Fibroblast of lung (primary cell): ENCODE measurements at regions not wholly inside any gene's neighbourhood (a gene's known extent, or its start where the extent isn't known, plus 50 kb on each side); places are given as distances from the start of the nearest gene placed in this dataset.

ENCODE experiments used
- DNase-seq, 2 donors: peaks; one replicate each; pipeline versions ENCODE4 v3.0.0 to v3.0.0-alpha.2; 2010; ENCODE audit warnings: low read depth in 2 of 2
- H2AFZ ChIP-seq: 2 replicates; pipeline ENCODE4 v1.5.1; 2012; ENCODE audit warnings: low read length, control low read depth, inconsistent platforms
- H3K27ac ChIP-seq: 2 replicates; pipeline ENCODE4 v1.5.1; 2011; ENCODE audit warnings: low read length, control low read depth; ENCODE audit not compliant: insufficient read depth
- H3K27me3 ChIP-seq: 2 replicates; pipeline ENCODE4 v1.5.1; 2011; ENCODE audit warnings: mild to moderate bottlenecking, low read length; ENCODE audit not compliant: control insufficient read depth, insufficient read depth
- H3K36me3 ChIP-seq: 2 replicates; pipeline ENCODE4 v1.5.1; 2011; ENCODE audit warnings: low read length; ENCODE audit not compliant: control insufficient read depth, insufficient read depth
- H3K4me1 ChIP-seq: 2 replicates; pipeline ENCODE4 v1.5.1; 2011; ENCODE audit warnings: low read length; ENCODE audit not compliant: control insufficient read depth, insufficient read depth; ENCODE audit errors: extremely low read depth
- H3K4me2 ChIP-seq: 2 replicates; pipeline ENCODE4 v1.5.1; 2011; ENCODE audit warnings: low read length, control low read depth; ENCODE audit not compliant: insufficient read depth; ENCODE audit errors: extremely low read depth
- H3K4me3 ChIP-seq, 4 experiments: fragments of 200-600 bp in 1 of 4; sonication (generic) in 1 of 4; replicated peaks in 1 of 4; 2 replicates each; pipeline ENCODE4 v1.5.1; 2011 to 2016; ENCODE audit warnings: low read length in 4 of 4, low read depth in 3 of 4, mild to moderate bottlenecking in 3 of 4, control low read depth in 2 of 4, inconsistent platforms in 1 of 4, mixed read lengths in 1 of 4; ENCODE audit not compliant: insufficient read depth in 1 of 4; ENCODE audit errors: control extremely low read depth in 1 of 4
- H3K79me2 ChIP-seq: 2 replicates; pipeline ENCODE4 v1.5.1; 2012; ENCODE audit warnings: mild to moderate bottlenecking, low read length, inconsistent platforms; ENCODE audit not compliant: control insufficient read depth, insufficient read depth
- H3K9ac ChIP-seq: 2 replicates; pipeline ENCODE4 v1.5.1; 2011; ENCODE audit warnings: mild to moderate bottlenecking, low read length, control low read depth; ENCODE audit not compliant: insufficient read depth
- H3K9me3 ChIP-seq: 2 replicates; pipeline ENCODE4 v1.5.1; 2012; ENCODE audit warnings: low read depth, low read length; ENCODE audit not compliant: control insufficient read depth, insufficient read depth
- H4K20me1 ChIP-seq: 2 replicates; pipeline ENCODE4 v1.5.1; 2011; ENCODE audit warnings: low read length; ENCODE audit not compliant: control insufficient read depth, insufficient read depth; ENCODE audit errors: extremely low read depth
- CTCF ChIP-seq, 2 donors: IDR thresholded peaks in 1 of 2; conservative IDR thresholded peaks in 1 of 2; 1 replicate in 1 of 2; 2 replicates in 1 of 2; pipeline ENCODE4 v1.5.1; 2011 to 2012; ENCODE audit warnings: low read length in 2 of 2, control low read depth in 1 of 2, inconsistent platforms in 1 of 2, low read depth in 1 of 2, mild to moderate bottlenecking in 1 of 2
- EZH2 ChIP-seq: IDR thresholded peaks from 2 replicates; pipeline ENCODE4 v1.5.1; 2012; ENCODE audit warnings: low read length, control low read depth, mild to moderate bottlenecking; ENCODE audit errors: missing control alignments

GRCh38 chr17:70636517-70637133, 467.3 kb downstream of the KCNJ2 start:
- Histone ChIP-seq H3K36me3 (no peaks in the 10 kb centered on the region), H3K79me2 (no peaks in the 10 kb centered on the region), H2AFZ (no peak overlapping the region), H3K4me1 (no peaks in the 10 kb centered on the region), H3K27ac (no peak overlapping the region), H3K4me3 (no peak overlapping the region), H3K9ac (no peak overlapping the region), H3K4me2 (no peak overlapping the region), H3K27me3 (no peaks in the 10 kb centered on the region), H4K20me1 (no peaks in the 10 kb centered on the region), H3K9me3 (no peaks in the 10 kb centered on the region)
- TF ChIP-seq EZH2 (no peak), CTCF (conservative IDR thresholded peaks at IDR 0.05 in 1 of 2, IDR thresholded peaks at IDR 0.05 in 1 of 2; ENCODE audit: low read depth in 1 of 2, low read length in 2 of 2) (peak; percentile 59 to 67)
- DNase-seq: peak; percentile 38 to 66

- Histone ChIP-seq H3K9ac (no peak overlapping the region), H3K4me1 (no peaks in the 10 kb centered on the region), H3K27me3 (no peaks in the 10 kb centered on the region), H3K36me3 (no peaks in the 10 kb centered on the region), H3K9me3 (no peaks in the 10 kb centered on the region), H3K27ac (no peak overlapping the region), H3K79me2 (no peaks in the 10 kb centered on the region), H2AFZ (no peak overlapping the region), H4K20me1 (no peaks in the 10 kb centered on the region), H3K4me3 (no peak overlapping the region), H3K4me2 (no peak overlapping the region)
- DNase-seq: no peak
- TF ChIP-seq CTCF (conservative IDR thresholded peaks at IDR 0.05 in 1 of 2, IDR thresholded peaks at IDR 0.05 in 1 of 2; ENCODE audit: low read depth in 1 of 2, low read length in 2 of 2): no peak
- no peak for TF ChIP-seq EZH2
Measured at GRCh38 chr17:70642059-70642458, 472.7 kb downstream of the KCNJ2 start.

- TF ChIP-seq EZH2 (no peak), CTCF (conservative IDR thresholded peaks at IDR 0.05 in 1 of 2, IDR thresholded peaks at IDR 0.05 in 1 of 2; ENCODE audit: low read depth in 1 of 2, low read length in 2 of 2) (no peak)
- H3K4me3 ChIP-seq: no peak overlapping the region
- H4K20me1 ChIP-seq: no peaks in the 10 kb centered on the region
- H3K79me2 ChIP-seq: no peaks in the 10 kb centered on the region
- H3K27me3 ChIP-seq: no peaks in the 10 kb centered on the region
- H3K4me2 ChIP-seq: no peak overlapping the region
- no peak overlapping the region for H3K9ac ChIP-seq
- H3K9me3 ChIP-seq: no peaks in the 10 kb centered on the region
- no peaks in the 10 kb centered on the region for H3K4me1 ChIP-seq
- H2AFZ ChIP-seq: no peak overlapping the region
- no peaks in the 10 kb centered on the region for H3K36me3 ChIP-seq
- DNase-seq: no peak
- no peak overlapping the region for H3K27ac ChIP-seq
Measured at GRCh38 chr17:70644096-70644495, 474.8 kb downstream of the KCNJ2 start.
